SK-N-MC (cell line): ENCODE measurements at regions not wholly inside any gene's neighbourhood (a gene's known extent, or its start where the extent isn't known, plus 50 kb on each side); places are given as distances from the start of the nearest gene placed in this dataset.

Experiments
- EZH2 ChIP-seq: fragments of 200-600 bp; sonication (generic); IDR thresholded peaks from one replicate; pipeline ENCODE4 v1.6.1; 2017; ENCODE audit warnings: antibody characterized with exemption
- FOXP2 ChIP-seq: optimal IDR thresholded peaks from 2 replicates; pipeline ENCODE3; 2011; ENCODE audit warnings: mild to moderate bottlenecking, moderate library complexity; ENCODE audit not compliant: insufficient read depth; ENCODE audit errors: extremely low read length, control extremely low read depth
- POLR2AphosphoS5 ChIP-seq: IDR thresholded peaks from 2 replicates; pipeline ENCODE4 v1.6.1; 2012; ENCODE audit warnings: mild to moderate bottlenecking, low read depth, low read length, borderline replicate concordance

DNA sequence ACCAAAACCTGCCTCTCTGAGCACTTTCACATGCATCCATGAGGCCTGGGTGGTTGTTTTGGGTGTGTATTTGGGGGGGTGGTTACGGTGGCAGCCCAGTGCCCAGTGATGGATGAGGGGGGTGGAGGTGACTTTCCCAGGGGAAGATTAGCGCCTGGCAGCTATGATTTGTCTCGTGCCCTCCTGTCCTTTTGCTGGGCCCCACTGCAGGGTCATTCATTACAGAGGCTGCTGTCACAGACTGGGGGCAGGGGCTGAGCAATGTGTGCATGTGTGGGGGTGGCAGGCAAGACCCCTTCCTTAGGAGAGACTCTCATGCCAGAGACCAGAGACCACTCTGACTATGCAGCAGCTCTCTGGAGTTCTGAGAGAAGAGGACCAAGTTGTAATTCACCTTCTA lies 93.7 kb downstream of the MRM1 start:
- TF ChIP-seq EZH2 (no peak), POLR2AphosphoS5 (no peak), FOXP2 (no peak)
